ENCODE measurements at regions not wholly inside any gene's neighbourhood (a gene's known extent, or its start where the extent isn't known, plus 50 kb on each side); places are given as distances from the start of the nearest gene placed in this dataset.

- TF ChIP-seq GMEB1 (CRISPR knock-in tag; IDR thresholded peaks at IDR 0.05), result no peak
- TF ChIP-seq PTBP1 (IDR thresholded peaks at IDR 0.05; ENCODE audit: low read depth, low read length), result no peak
Measured at GRCh38 chr7:16207321-16207720, 214.0 kb downstream of the CRPPA start (continued).

GRCh38 chr7:16205466-16205865 is 215.9 kb downstream of the CRPPA start:
- no peak overlapping the region for H2AFZ ChIP-seq (ENCODE audit: low read depth, low read length)
- ATAC-seq, result no peak
- no peak for DNase-seq (ENCODE audit: extremely low read depth in 1 of 4, low spot score in 3 of 4)
- H3K36me3 ChIP-seq (ENCODE audit: control insufficient read depth, insufficient read depth, low read length), result no peaks in the 10 kb centered on the region
- no peaks in the 10 kb centered on the region for H3K9me1 ChIP-seq (ENCODE audit: control insufficient read depth, insufficient read depth, low read length)
- 77% methylated on average over 2 of the region's 2 CpGs for WGBS (ENCODE audit: insufficient coverage, low coverage, missing lambda C conversion rate)
- intact Hi-C loops (cut with micrococcal nuclease) (no loop called here), in situ Hi-C loops (cut with MboI) (no loop called here)
- BruUV-seq (replicated peaks), result no TSS peak
- peaks cover 4% of the 10 kb centered on the region for H3K9me3 ChIP-seq (replicated peaks; ENCODE audit: control insufficient read depth, insufficient read depth, low read depth, low read length)
- H3K27ac ChIP-seq (ENCODE audit: extremely low read depth, low read depth, low read length), result no peak overlapping the region
- no peaks in the 10 kb centered on the region for H3K79me2 ChIP-seq (ENCODE audit: control insufficient read depth, insufficient read depth, low read length)
- POLR2A ChIA-PET, result no interaction called here
- CTCF ChIA-PET (ENCODE audit: low intra/inter-chr PET ratio), result no interaction called here
- FAIRE-seq, result no peak
- no peak overlapping the region for H3K4me3 ChIP-seq
- H3K4me2 ChIP-seq (ENCODE audit: insufficient read depth, low read length), result no peak overlapping the region
- no peaks in the 10 kb centered on the region; a peak in 1 of 5 replicates for H3K4me1 ChIP-seq (replicated peaks in 1 of 2; ENCODE audit: control insufficient read depth in 2 of 2, insufficient read depth in 2 of 2, low read length in 2 of 2)
- H4K20me1 ChIP-seq (replicated peaks; ENCODE audit: control insufficient read depth, insufficient read depth, low read length), result no peaks in the 10 kb centered on the region
- no peak overlapping the region for H3K9ac ChIP-seq (ENCODE audit: insufficient read depth in 1 of 2, low read depth in 2 of 2, low read length in 2 of 2)
- H3K27me3 ChIP-seq (ENCODE audit: control insufficient read depth in 2 of 2, insufficient read depth in 2 of 2, low read length in 2 of 2), result no peaks in the 10 kb centered on the region
- TF ChIP-seq ZNF133 (CRISPR knock-in tag; IDR thresholded peaks at IDR 0.05), result no peak
- no peak for TF ChIP-seq ZNF263 (CRISPR knock-in tag; IDR thresholded peaks at IDR 0.05; ENCODE audit: borderline replicate concordance)
- TF ChIP-seq NFE2L1 (tag; IDR thresholded peaks at IDR 0.05; ENCODE audit: borderline replicate concordance, low read depth), result no peak
- TF ChIP-seq CUX1 (CRISPR knock-in tag; IDR thresholded peaks at IDR 0.05), result no peak
- no peak for TF ChIP-seq E2F8 (IDR thresholded peaks at IDR 0.05; ENCODE audit: low read depth, partially characterized antibody)
